ENCODE measurements at regions not wholly inside any gene's neighbourhood (a gene's known extent, or its start where the extent isn't known, plus 50 kb on each side); places are given as distances from the start of the nearest gene placed in this dataset.

- TF ChIP-seq CTCF (IDR thresholded peaks at IDR 0.05) (no peak), POLR2A (IDR thresholded peaks at IDR 0.05) (no peak)
Observed at GRCh38 chr17:77879896-77880280, 78.6 kb upstream of the TNRC6C start.
